ENCODE measurements at regions not wholly inside any gene's neighbourhood (a gene's known extent, or its start where the extent isn't known, plus 50 kb on each side); places are given as distances from the start of the nearest gene placed in this dataset.

DNA sequence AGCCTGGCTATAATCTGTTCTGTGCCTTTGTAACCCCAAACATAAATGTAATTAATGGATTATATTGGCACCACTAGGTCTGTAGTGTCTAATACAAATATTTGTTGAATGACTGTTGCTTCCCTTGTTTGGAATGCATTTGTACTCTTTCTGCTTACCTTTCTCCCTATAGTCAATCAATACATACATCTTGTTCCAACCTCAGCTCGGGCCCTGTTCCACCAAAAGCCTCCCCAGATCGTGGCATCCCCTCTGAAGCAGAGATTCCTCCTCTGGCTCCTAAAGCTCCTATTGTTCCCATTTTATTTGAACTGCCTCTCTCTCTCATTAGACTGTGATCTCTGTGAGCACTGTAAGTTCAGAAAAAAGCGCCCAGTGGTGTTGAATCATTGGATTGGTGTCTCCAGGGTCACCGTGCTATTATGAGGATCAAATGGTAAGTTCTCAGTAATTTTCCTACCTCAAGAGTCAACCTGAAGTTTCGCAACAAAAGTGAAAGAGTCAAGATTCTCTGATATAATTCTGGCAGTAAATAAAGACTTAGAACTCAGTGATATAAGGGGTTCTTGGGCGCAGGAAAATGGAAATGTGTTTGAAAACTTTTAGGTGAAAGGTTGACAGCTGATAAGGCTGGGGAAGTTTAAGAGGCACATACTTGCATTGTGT lies 151.5 kb downstream of the KLF5 start:
- Mint-ChIP-seq H3K27ac (no peak overlapping the region), H3K4me1 (ENCODE audit: low read depth) (no peaks in the 10 kb centered on the region), H3K4me3 (no peak overlapping the region), H3K9me3 (no peaks in the 10 kb centered on the region), H3K27me3 (peaks cover 5% of the 10 kb centered on the region), H3K36me3 (ENCODE audit: low read depth) (no peaks in the 10 kb centered on the region)

DNA sequence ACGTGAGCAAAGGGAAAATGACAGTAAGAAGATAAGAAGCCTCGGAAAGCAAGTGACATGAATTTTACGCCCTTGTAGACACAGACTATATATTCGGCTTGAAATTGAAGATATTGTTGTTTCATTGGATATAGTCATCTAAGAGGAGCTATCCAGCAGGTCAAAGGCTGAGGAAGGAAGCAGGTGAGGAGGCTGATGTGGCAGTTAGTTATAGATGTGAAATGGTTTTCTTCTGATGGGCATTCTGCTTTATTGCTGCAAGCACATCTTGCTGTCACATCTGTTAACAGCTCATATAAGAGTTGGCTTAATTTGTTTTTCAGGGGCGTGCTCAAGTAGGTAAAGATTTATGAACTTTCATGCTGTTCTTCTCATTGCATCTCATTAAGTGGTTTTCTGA lies 146.1 kb downstream of the KLF5 start:
- no peak overlapping the region for H3K27ac Mint-ChIP-seq
- H3K4me3 Mint-ChIP-seq, result no peak overlapping the region
- H3K9me3 Mint-ChIP-seq, result no peaks in the 10 kb centered on the region
- H3K4me1 Mint-ChIP-seq (ENCODE audit: low read depth), result no peaks in the 10 kb centered on the region
- H3K36me3 Mint-ChIP-seq (ENCODE audit: low read depth), result no peaks in the 10 kb centered on the region
- H3K27me3 Mint-ChIP-seq, result peaks cover 17% of the 10 kb centered on the region

DNA sequence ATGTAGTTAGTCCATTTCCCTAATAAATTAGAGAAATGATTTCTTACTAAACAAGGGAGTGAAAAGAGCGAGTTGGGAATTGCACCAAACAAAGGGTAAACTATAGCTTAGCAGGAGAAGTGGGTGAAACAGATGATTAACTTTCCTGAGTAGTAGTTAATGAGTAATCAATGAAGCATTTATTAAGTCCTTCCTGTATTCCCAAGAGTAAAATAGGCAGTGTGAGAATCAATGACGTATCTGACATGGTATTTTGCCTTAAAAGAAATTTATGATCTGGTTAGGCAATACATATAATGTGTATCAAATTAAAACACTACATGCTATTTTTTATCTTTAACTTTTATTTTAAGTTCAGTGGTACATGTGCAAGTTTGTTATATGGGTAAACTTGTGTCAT lies 142.8 kb downstream of the KLF5 start:
- Mint-ChIP-seq H3K27me3 (peaks cover 17% of the 10 kb centered on the region), H3K27ac (no peak overlapping the region), H3K4me3 (no peak overlapping the region), H3K4me1 (ENCODE audit: low read depth) (no peaks in the 10 kb centered on the region), H3K36me3 (ENCODE audit: low read depth) (no peaks in the 10 kb centered on the region), H3K9me3 (no peaks in the 10 kb centered on the region)

DNA sequence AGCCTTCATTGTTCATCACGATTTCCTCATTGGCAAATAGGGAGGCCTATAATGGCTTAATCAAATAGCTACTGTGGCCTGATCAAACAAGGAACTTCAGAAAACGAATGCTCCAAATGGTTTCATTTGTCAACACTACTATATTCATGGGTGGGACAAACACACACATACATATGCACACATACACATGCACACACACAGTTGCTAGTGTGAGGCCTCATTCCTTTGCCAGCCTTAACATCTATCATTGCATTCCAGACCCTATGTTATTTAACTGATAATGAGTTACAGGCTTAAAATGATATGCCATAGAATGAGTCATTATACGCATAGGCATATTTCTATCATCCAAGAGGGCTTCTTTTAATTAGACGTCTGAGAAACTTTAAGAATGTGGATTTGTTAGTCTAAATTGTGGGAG lies 140.2 kb downstream of the KLF5 start:
- Mint-ChIP-seq H3K4me3 (no peak overlapping the region), H3K4me1 (ENCODE audit: low read depth) (no peaks in the 10 kb centered on the region), H3K27me3 (peaks cover 10% of the 10 kb centered on the region), H3K36me3 (ENCODE audit: low read depth) (no peaks in the 10 kb centered on the region), H3K9me3 (no peaks in the 10 kb centered on the region), H3K27ac (no peak overlapping the region)

DNA sequence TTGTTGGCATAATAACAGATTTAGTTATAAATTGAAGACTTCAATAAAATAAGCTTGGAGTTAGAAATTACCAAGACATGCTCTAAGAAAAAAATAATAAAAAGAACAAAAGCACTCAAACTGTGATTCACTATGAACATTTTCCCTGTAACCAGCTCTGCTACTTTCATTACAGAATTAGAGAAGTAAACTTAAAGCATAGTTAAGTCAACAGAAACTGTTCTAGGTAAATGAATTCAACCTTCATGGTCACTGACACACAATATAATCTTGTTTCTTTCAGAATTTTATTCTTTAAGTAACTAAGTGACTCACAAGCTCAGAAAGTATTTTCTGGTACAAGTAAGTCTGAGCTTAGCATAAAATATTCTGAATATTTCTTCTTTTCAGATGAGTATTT lies 136.3 kb downstream of the KLF5 start:
- Mint-ChIP-seq H3K4me1 (ENCODE audit: low read depth) (peaks cover 3% of the 10 kb centered on the region), H3K36me3 (ENCODE audit: low read depth) (no peaks in the 10 kb centered on the region), H3K4me3 (no peak overlapping the region), H3K9me3 (no peaks in the 10 kb centered on the region), H3K27ac (no peak overlapping the region), H3K27me3 (peaks cover 5% of the 10 kb centered on the region)

DNA sequence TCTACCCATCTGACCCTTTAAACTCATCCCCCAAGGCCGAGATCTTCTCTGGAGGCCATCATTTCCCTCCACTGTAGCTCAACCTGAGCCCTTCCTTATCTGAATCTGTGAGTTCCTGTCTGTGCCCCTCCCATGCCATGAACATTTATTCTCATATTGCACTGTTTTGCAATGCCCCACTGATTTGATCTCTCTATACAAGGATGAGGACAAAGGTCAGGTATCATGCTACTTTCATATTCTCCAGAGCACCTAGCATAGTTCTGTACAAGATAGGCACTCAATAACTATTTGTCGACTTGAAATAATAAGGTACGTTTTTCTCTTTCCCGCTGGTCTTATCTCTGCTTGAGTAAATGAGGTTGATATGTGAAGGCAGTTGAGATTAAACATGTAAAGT lies 135.5 kb downstream of the KLF5 start:
- no peaks in the 10 kb centered on the region for H3K36me3 Mint-ChIP-seq (ENCODE audit: low read depth)
- H3K27ac Mint-ChIP-seq, result no peak overlapping the region
- no peaks in the 10 kb centered on the region for H3K9me3 Mint-ChIP-seq
- H3K4me3 Mint-ChIP-seq, result no peak overlapping the region
- H3K27me3 Mint-ChIP-seq, result peaks cover 5% of the 10 kb centered on the region
- H3K4me1 Mint-ChIP-seq (ENCODE audit: low read depth), result peaks cover 3% of the 10 kb centered on the region

DNA sequence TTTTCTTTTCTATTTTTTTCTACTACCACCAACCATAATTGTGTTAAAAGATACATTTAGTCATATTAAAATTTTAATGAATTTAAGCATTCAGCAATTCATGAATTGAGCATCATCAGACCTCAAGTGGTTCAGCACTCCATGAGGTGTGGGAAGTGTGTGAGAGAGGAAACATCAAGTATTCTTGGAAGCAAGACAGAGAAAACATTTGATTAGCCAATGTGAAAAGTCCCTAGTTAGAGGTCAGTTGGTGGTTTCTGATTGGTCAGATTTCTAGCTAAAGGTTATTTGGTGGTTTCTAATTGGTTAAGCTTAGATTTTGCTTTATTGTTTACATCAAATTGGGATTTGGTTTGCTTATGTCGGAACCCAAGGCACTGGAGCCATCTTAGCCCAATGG lies 134.7 kb downstream of the KLF5 start:
- no peak overlapping the region for H3K4me3 Mint-ChIP-seq
- H3K4me1 Mint-ChIP-seq (ENCODE audit: low read depth), result peaks cover 3% of the 10 kb centered on the region
- no peaks in the 10 kb centered on the region for H3K9me3 Mint-ChIP-seq
- H3K27ac Mint-ChIP-seq, result no peak overlapping the region
- H3K36me3 Mint-ChIP-seq (ENCODE audit: low read depth), result no peaks in the 10 kb centered on the region
- H3K27me3 Mint-ChIP-seq, result peaks cover 5% of the 10 kb centered on the region

DNA sequence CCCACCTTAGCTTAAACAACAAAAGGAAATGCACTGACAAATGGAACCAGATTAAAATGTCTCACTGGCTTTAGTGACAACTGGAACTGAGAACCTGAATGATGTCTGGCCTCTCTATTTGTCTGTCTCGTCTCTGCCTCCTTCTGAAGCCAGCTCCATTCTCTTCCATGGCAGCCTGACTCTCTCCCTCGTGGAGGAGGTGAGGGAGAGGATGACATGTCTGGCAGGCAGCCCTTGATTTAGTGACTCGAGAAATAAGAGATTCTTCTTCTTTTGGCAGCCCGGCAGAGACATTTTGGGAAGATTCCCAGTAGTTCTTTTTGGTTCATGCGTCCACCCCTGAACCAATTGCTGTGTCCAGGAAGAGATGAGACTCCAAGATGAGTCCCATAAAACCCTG lies 131.7 kb downstream of the KLF5 start:
- Mint-ChIP-seq H3K36me3 (ENCODE audit: low read depth) (no peaks in the 10 kb centered on the region), H3K27ac (no peak overlapping the region), H3K4me3 (no peak overlapping the region), H3K9me3 (no peaks in the 10 kb centered on the region), H3K4me1 (ENCODE audit: low read depth) (peaks cover 3% of the 10 kb centered on the region), H3K27me3 (peaks cover 5% of the 10 kb centered on the region)

DNA sequence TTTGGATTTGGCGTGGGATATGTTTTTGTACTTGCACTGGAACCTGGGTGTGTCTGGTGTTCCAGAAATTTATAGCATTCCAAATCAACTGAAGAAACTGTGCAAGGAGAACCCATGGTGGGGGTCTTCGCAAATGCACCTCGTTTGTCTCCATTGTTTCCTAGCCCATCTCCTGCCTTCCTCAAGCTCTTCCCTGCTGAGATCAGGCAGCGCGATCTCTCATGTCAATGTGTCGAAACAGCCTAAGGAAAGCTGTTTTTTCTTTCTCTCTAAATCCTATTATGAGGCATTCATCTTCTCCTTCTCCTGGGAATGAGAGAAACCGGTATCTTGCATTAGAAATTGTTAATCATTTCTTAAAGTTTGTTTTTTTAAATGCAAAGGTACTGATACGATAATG lies 131.0 kb downstream of the KLF5 start:
- no peak overlapping the region for H3K4me3 Mint-ChIP-seq
- H3K4me1 Mint-ChIP-seq (ENCODE audit: low read depth), result peaks cover 3% of the 10 kb centered on the region
- no peaks in the 10 kb centered on the region for H3K9me3 Mint-ChIP-seq

DNA sequence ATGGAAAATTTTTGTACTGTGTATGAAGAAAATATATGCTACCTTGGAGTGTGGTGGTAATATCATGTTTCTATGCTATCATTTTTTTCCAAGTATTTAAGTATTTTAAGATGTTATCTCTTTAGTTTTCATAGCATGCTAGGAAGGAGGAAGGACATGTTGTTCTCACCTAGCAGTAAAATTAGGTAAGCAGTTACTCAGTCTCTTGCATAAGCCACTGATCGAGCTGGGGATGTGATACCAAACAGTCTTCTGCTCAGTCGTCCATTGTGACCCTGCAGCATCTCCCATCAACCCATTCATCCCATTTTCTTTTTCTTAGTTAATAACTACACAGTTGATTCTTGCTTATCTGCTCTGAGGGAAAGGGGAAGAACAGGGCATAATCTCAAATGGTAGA lies 130.6 kb downstream of the KLF5 start:
- Mint-ChIP-seq H3K4me1 (ENCODE audit: low read depth) (peaks cover 3% of the 10 kb centered on the region), H3K27me3 (peaks cover 5% of the 10 kb centered on the region), H3K9me3 (no peaks in the 10 kb centered on the region), H3K4me3 (no peak overlapping the region), H3K27ac (no peak overlapping the region), H3K36me3 (ENCODE audit: low read depth) (no peaks in the 10 kb centered on the region)

More for the DNA sequence above, 131.0 kb downstream of the KLF5 start:
- Mint-ChIP-seq H3K27me3 (peaks cover 5% of the 10 kb centered on the region), H3K36me3 (ENCODE audit: low read depth) (no peaks in the 10 kb centered on the region), H3K27ac (no peak overlapping the region)

DNA sequence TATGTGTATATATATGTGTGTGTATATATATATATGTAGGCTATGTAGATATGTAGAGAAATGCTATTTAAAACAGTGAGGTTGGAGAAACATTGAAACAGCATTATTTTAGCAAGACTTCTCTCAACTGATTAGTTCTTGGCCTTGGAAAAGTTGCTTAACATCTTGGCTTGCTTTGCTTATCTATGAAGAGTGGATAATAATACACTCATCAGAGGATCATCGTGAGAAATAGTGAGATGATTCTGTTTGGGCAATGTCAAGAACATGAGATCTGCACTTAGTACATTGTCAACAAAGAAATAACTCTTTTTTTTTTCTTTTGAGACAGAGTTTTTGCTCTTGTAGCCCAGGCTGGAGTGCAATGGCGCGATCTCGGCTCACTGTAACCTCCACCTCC lies 128.3 kb downstream of the KLF5 start:
- Mint-ChIP-seq H3K4me1 (ENCODE audit: low read depth) (peaks cover 3% of the 10 kb centered on the region), H3K27me3 (peaks cover 2% of the 10 kb centered on the region), H3K4me3 (no peak overlapping the region), H3K27ac (no peak overlapping the region), H3K36me3 (ENCODE audit: low read depth) (no peaks in the 10 kb centered on the region), H3K9me3 (no peaks in the 10 kb centered on the region)

DNA sequence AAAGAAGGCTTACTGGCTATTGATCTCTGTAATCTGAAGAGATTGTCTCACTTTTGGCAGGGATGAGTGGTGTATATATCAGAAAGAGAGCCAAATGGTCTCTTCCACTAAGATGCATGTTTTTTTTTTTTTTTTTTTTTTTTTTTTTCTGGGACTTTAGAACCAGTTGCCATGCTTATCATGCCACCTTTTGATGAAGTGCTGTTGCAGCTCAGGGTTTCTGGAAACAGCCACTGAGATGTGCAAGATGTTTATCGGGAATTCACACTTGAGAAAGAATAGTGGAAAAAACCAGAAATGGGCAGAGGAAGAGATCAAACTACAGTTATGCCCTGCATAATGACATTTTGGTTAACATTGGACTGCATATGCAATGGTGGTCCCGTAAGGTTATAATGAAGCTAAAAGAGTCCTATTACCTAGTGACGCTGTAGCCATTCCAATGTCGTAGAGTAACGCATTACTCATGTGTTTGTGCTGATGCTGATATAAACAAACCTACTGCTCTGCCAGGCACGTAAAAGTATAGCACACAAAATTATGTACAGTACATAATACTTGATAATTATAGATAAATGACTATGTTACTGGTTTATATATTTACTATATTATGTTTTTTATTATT lies 121.0 kb downstream of the KLF5 start:
- Mint-ChIP-seq H3K9me3 (no peaks in the 10 kb centered on the region), H3K4me1 (ENCODE audit: low read depth) (no peaks in the 10 kb centered on the region), H3K4me3 (no peak overlapping the region), H3K36me3 (ENCODE audit: low read depth) (no peaks in the 10 kb centered on the region), H3K27me3 (no peaks in the 10 kb centered on the region), H3K27ac (no peak overlapping the region)

DNA sequence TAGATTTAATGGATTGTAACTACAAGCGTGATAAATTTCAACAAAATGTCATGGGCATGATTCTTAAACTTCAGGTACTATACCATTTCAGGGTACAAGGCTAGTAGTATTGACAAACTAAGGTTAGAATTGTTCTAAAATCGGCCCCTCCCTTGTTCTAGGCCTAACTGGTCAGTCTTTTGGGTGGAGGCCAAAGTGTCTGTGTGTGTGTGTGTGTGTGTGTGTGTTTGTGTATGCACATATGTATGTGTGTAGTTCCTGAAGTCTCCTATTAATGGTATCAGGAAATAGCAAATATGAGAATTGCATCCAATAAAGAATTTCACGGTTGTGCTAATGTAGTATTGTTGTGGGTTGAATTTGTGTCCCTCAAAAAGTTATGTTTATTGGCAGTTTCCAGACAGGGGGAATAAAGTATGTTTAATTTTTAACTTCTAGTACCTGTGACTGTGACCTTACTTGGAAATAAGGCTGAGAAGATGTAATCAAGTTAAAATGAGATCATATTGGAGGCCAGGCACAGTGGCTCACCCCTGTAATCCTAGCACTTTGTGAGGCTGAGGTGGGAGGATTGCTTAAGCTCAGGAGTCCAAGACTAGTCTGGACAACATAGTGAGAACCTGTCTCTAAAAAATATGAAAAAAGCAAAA lies 119.2 kb downstream of the KLF5 start:
- Mint-ChIP-seq H3K9me3 (no peaks in the 10 kb centered on the region), H3K36me3 (ENCODE audit: low read depth) (no peaks in the 10 kb centered on the region), H3K4me1 (ENCODE audit: low read depth) (no peaks in the 10 kb centered on the region), H3K27me3 (no peaks in the 10 kb centered on the region), H3K4me3 (no peak overlapping the region), H3K27ac (no peak overlapping the region)

DNA sequence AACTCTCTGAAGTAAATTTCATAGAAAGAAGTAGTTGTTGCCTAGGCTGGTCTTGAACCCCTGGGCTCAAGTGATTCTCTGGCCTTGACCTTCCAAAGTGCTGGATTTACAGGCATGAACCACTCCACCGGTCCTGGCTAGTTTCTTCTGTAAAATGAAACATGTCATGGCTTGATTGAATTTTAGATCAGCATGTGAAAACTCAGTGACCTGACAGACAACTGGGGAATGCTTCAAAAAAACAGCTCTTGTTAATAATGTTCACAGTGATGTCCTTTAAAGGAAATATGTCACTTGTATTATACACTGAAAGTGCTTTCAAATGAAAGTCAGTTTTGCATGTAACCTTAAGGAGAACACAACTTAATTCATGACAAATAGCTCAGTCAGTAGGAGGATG lies 118.2 kb downstream of the KLF5 start:
- H3K27me3 Mint-ChIP-seq, result no peaks in the 10 kb centered on the region
- no peaks in the 10 kb centered on the region for H3K36me3 Mint-ChIP-seq (ENCODE audit: low read depth)
- H3K9me3 Mint-ChIP-seq, result no peaks in the 10 kb centered on the region
- H3K4me3 Mint-ChIP-seq, result no peak overlapping the region
- no peak overlapping the region for H3K27ac Mint-ChIP-seq
- H3K4me1 Mint-ChIP-seq (ENCODE audit: low read depth), result no peaks in the 10 kb centered on the region

DNA sequence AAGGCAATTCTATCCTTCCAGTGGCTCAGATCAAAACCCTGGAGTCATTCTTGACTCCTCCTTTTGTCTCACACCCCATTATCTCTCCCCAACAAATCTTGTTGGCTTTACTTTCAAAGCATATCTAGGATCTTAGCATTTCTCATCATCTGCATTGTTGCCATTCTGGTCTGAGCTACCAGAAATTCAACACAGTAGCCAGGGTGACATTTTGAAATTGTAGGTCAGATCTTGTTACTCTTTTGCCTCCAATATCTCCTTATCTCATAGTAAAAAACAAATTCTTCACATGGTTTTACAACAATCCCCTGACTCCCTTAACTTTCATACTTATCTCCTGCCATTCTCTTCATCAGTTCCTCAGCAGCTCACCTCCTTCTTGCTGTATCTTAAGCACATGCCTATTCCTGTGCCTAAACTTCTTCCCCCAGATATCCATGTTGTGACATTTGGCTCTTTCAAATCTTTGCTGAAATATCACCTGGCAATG lies 115.8 kb downstream of the KLF5 start:
- no peak overlapping the region for H3K4me3 Mint-ChIP-seq
- H3K9me3 Mint-ChIP-seq, result no peaks in the 10 kb centered on the region
- H3K27ac Mint-ChIP-seq, result no peak overlapping the region
- H3K4me1 Mint-ChIP-seq (ENCODE audit: low read depth), result no peaks in the 10 kb centered on the region
- H3K36me3 Mint-ChIP-seq (ENCODE audit: low read depth), result no peaks in the 10 kb centered on the region
- no peaks in the 10 kb centered on the region for H3K27me3 Mint-ChIP-seq

All from stimulated activated naive CD8-positive, alpha-beta T cell treated with anti-CD3 and anti-CD28 coated beads, Interleukin-15, Interleukin-2, amounts not matched to agents 100 ng/mL and 50 ng/mL, for 24 hours (primary cell).